Left lung (tissue), 4 donors: ENCODE measurements at regions not wholly inside any gene's neighbourhood (a gene's known extent, or its start where the extent isn't known, plus 50 kb on each side); places are given as distances from the start of the nearest gene placed in this dataset.

Source experiments
- ATAC-seq: fragments of 200-7000 bp; cut with Tn5 transposase; one replicate; pipeline ENCODE4 v1.9.1; 2020; ENCODE audit warnings: moderate library complexity
- DNase-seq, 4 donors: peaks; one replicate each; pipeline ENCODE4 v3.0.0-alpha.2; 2013 to 2020
- H3K27ac ChIP-seq, 2 donors: fragments of 200-600 bp; sonication (generic) in 1 of 2; one replicate each; pipeline versions ENCODE4 v1.5.0 to v1.8.0; 2020 to 2021
- H3K27me3 ChIP-seq, 2 donors: fragments of 200-600 bp; sonication (generic) in 1 of 2; one replicate each; pipeline versions ENCODE4 v1.5.0 to v1.8.0; 2020 to 2021
- H3K36me3 ChIP-seq, 2 donors: fragments of 200-600 bp; sonication (generic) in 1 of 2; one replicate each; pipeline versions ENCODE4 v1.5.0 to v1.8.0; 2020 to 2021
- H3K4me1 ChIP-seq, 2 donors: fragments of 200-600 bp; one replicate each; pipeline ENCODE4 v1.8.0; 2021
- H3K4me3 ChIP-seq, 2 donors: fragments of 200-600 bp; sonication (generic) in 1 of 2; one replicate each; pipeline versions ENCODE4 v1.5.0 to v1.8.0; 2020 to 2021; ENCODE audit warnings: mild to moderate bottlenecking in 1 of 2
- H3K9me3 ChIP-seq, 2 donors: fragments of 200-600 bp; sonication (generic) in 1 of 2; one replicate each; pipeline versions ENCODE4 v1.5.0 to v1.8.0; 2020 to 2021
- CTCF ChIP-seq, 2 donors: fragments of 200-600 bp; sonication (generic) in 1 of 2; IDR thresholded peaks; one replicate each; pipeline versions ENCODE4 v1.5.0 to v1.8.0; 2021; ENCODE audit warnings: antibody characterized with exemption in 2 of 2
- intact Hi-C, 2 donors: fragments of 100-400 bp; cut with DNase I; formaldehyde crosslinking; loops; one replicate each; pipeline versions ENCODE4 v1.11.2 to v1.14.2; 2022
- donor health status: DM: no; HTN: yes; CAD: no.
- donor health status: DM: no; HTN: no; CAD: no.

GRCh38 chr6:159435701-159436100, 257.3 kb downstream of the SOD2 start:
- Histone ChIP-seq H3K4me3 (no peak overlapping the region), H3K9me3 (peaks cover 0 to 37% of the 10 kb centered on the region in 2 donors), H3K27ac (no peak overlapping the region), H3K27me3 (peaks cover 0 to 6% of the 10 kb centered on the region in 2 donors), H3K4me1 (no peaks in the 10 kb centered on the region), H3K36me3 (no peaks in the 10 kb centered on the region)
- TF ChIP-seq CTCF (IDR thresholded peaks at IDR 0.05): no peak
- intact Hi-C loops: no loop called here
- no peak for DNase-seq
- no peak for ATAC-seq

- peaks cover 0 to 37% of the 10 kb centered on the region in 2 donors for H3K9me3 ChIP-seq
- DNase-seq (no peak), ATAC-seq (no peak)
- no peak overlapping the region for H3K4me3 ChIP-seq
- H3K27ac ChIP-seq: no peak overlapping the region
- TF ChIP-seq CTCF (IDR thresholded peaks at IDR 0.05): no peak
- no peaks in the 10 kb centered on the region for H3K36me3 ChIP-seq
- peaks cover 0 to 6% of the 10 kb centered on the region in 2 donors for H3K27me3 ChIP-seq
- intact Hi-C loops: no loop called here
- H3K4me1 ChIP-seq: no peaks in the 10 kb centered on the region
Measured at GRCh38 chr6:159434410-159434809, 258.6 kb downstream of the SOD2 start.

- intact Hi-C loops: no loop called here
- peaks cover 0 to 6% of the 10 kb centered on the region in 2 donors for H3K27me3 ChIP-seq
- TF ChIP-seq CTCF (IDR thresholded peaks at IDR 0.05): no peak
- peaks cover 0 to 37% of the 10 kb centered on the region in 2 donors for H3K9me3 ChIP-seq
- DNase-seq: no peak
- no peak overlapping the region for H3K4me3 ChIP-seq
- H3K36me3 ChIP-seq: no peaks in the 10 kb centered on the region
- no peaks in the 10 kb centered on the region for H3K4me1 ChIP-seq
- no peak overlapping the region for H3K27ac ChIP-seq
- no peak for ATAC-seq
Measured at GRCh38 chr6:159433550-159433949, 259.5 kb downstream of the SOD2 start.

GRCh38 chr6:159431750-159432149, 261.3 kb downstream of the SOD2 start:
- intact Hi-C loops: no loop called here
- TF ChIP-seq CTCF (IDR thresholded peaks at IDR 0.05): no peak
- Histone ChIP-seq H3K9me3 (peaks cover 0 to 37% of the 10 kb centered on the region in 2 donors), H3K4me3 (no peak overlapping the region), H3K36me3 (no peaks in the 10 kb centered on the region), H3K4me1 (no peaks in the 10 kb centered on the region), H3K27ac (no peak overlapping the region), H3K27me3 (peaks cover 0 to 6% of the 10 kb centered on the region in 2 donors)
- no peak for ATAC-seq
- no peak for DNase-seq

GRCh38 chr6:159430323-159430722, 261.1 kb downstream of the FNDC1 start:
- intact Hi-C loops: no loop called here
- Histone ChIP-seq H3K4me1 (no peaks in the 10 kb centered on the region), H3K4me3 (no peak overlapping the region), H3K9me3 (peaks cover 0 to 35% of the 10 kb centered on the region in 2 donors), H3K27ac (no peak overlapping the region), H3K27me3 (no peaks in the 10 kb centered on the region), H3K36me3 (no peaks in the 10 kb centered on the region)
- TF ChIP-seq CTCF (IDR thresholded peaks at IDR 0.05): no peak
- no peak for DNase-seq
- ATAC-seq: no peak
